Testis (tissue), 2 donors: ENCODE measurements at regions not wholly inside any gene's neighbourhood (a gene's known extent, or its start where the extent isn't known, plus 50 kb on each side); places are given as distances from the start of the nearest gene placed in this dataset.

Experiments used
- POLR2A ChIP-seq: fragments of 450-650 bp; IDR thresholded peaks from one replicate; pipeline ENCODE4 v1.6.1; 2017; ENCODE audit warnings: antibody characterized with exemption, mild to moderate bottlenecking, moderate library complexity
- TF ChIP-seq, protein P1 (sequence below), 3 experiments: fragments of 450-650 bp in 2 of 3; fragments of 200-600 bp in 1 of 3; sonication (generic) in 1 of 3; IDR thresholded peaks; one replicate each; pipeline ENCODE4 v1.5.1; 2016 to 2019; ENCODE audit warnings: antibody characterized with exemption in 3 of 3, mild to moderate bottlenecking in 2 of 3, moderate library complexity in 1 of 3

GRCh38 chr4:160652790-160653189 lies 1511.0 kb downstream of the FSTL5 start:
- TF ChIP-seq, protein P1, sequence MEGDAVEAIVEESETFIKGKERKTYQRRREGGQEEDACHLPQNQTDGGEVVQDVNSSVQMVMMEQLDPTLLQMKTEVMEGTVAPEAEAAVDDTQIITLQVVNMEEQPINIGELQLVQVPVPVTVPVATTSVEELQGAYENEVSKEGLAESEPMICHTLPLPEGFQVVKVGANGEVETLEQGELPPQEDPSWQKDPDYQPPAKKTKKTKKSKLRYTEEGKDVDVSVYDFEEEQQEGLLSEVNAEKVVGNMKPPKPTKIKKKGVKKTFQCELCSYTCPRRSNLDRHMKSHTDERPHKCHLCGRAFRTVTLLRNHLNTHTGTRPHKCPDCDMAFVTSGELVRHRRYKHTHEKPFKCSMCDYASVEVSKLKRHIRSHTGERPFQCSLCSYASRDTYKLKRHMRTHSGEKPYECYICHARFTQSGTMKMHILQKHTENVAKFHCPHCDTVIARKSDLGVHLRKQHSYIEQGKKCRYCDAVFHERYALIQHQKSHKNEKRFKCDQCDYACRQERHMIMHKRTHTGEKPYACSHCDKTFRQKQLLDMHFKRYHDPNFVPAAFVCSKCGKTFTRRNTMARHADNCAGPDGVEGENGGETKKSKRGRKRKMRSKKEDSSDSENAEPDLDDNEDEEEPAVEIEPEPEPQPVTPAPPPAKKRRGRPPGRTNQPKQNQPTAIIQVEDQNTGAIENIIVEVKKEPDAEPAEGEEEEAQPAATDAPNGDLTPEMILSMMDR (IDR thresholded peaks at IDR 0.05), result no peak
- TF ChIP-seq POLR2A, result no peak
